Transverse colon (tissue), 4 donors: ENCODE measurements at regions not wholly inside any gene's neighbourhood (a gene's known extent, or its start where the extent isn't known, plus 50 kb on each side); places are given as distances from the start of the nearest gene placed in this dataset.

Source experiments
- DNase-seq: peaks from one replicate; pipeline ENCODE4 v3.0.0-alpha.2; 2019
- H3K27ac ChIP-seq, 4 donors: fragments of 200-600 bp; sonication (generic); 2 replicates each; pipeline ENCODE4 v1.5.1; 2016 to 2018; ENCODE audit warnings: inconsistent platforms in 4 of 4
- H3K27me3 ChIP-seq: fragments of 200-600 bp; sonication (generic); 2 replicates; pipeline ENCODE4 v1.5.1; 2017; ENCODE audit warnings: inconsistent platforms
- H3K36me3 ChIP-seq, 4 donors: fragments of 200-600 bp; sonication (generic); 2 replicates each; pipeline ENCODE4 v1.5.1; 2017 to 2019; ENCODE audit warnings: inconsistent platforms in 4 of 4
- H3K4me1 ChIP-seq, 4 donors: fragments of 200-600 bp; sonication (generic); 2 replicates each; pipeline ENCODE4 v1.5.1; 2017 to 2020; ENCODE audit warnings: inconsistent platforms in 4 of 4
- H3K4me3 ChIP-seq, 4 donors: fragments of 200-600 bp; sonication (generic); 1 replicate in 1 of 4; 2 replicates in 3 of 4; pipeline versions ENCODE4 v1.5.1 to v1.6.1; 2017 to 2019; ENCODE audit warnings: inconsistent platforms in 4 of 4
- H3K9me3 ChIP-seq, 2 donors: fragments of 200-600 bp; sonication (generic); 2 replicates each; pipeline ENCODE4 v1.5.1; 2017 to 2019; ENCODE audit warnings: inconsistent platforms in 2 of 2
- CTCF ChIP-seq, 5 experiments: fragments of 200-600 bp in 3 of 5; fragments of 450-650 bp in 2 of 5; sonication (generic) in 3 of 5; IDR thresholded peaks; 1 replicate in 2 of 5; 2 replicates in 3 of 5; pipeline ENCODE4 v1.5.1; 2016 to 2017; ENCODE audit warnings: antibody characterized with exemption in 5 of 5, inconsistent platforms in 3 of 5, mild to moderate bottlenecking in 2 of 5, moderate library complexity in 1 of 5
- EP300 ChIP-seq: sonication (generic); formaldehyde crosslinking; IDR thresholded peaks from one replicate; pipeline ENCODE4 v1.6.1; 2017; ENCODE audit warnings: antibody characterized with exemption, low read depth
- POLR2A ChIP-seq: fragments of 450-650 bp; IDR thresholded peaks from one replicate; pipeline ENCODE4 v1.6.1; 2016; ENCODE audit warnings: antibody characterized with exemption, mild to moderate bottlenecking, moderate library complexity
- POLR2AphosphoS5 ChIP-seq, 3 donors: sonication (generic); formaldehyde crosslinking; IDR thresholded peaks; one replicate each; pipeline ENCODE4 v1.6.1; 2016; ENCODE audit warnings: antibody characterized with exemption in 3 of 3
- WGBS, 2 donors: methylation state at CpG; one replicate each; pipeline ENCODE4 v1.1.5; 2018; ENCODE audit warnings: low coverage in 1 of 2; 5-methylcytosine and 5-hydroxymethylcytosine counted together
- in situ Hi-C, 4 donors: fragments of 200-750 bp; cut with MboI; loops; one replicate each; pipeline versions ENCODE4 v1.15.0 to v1.15.1; 2017; ENCODE audit warnings: low sequenced_read_pairs in 3 of 4, low pct_ligation_motif_present in 1 of 4, low pct_unique_long_range_greater_than_20kb in 1 of 4
- intact Hi-C: fragments of 100-400 bp; cut with DNase I; formaldehyde crosslinking; loops from one replicate; pipeline ENCODE4 v1.15.1; 2023; ENCODE audit warnings: low total_unique reads

- no peak for DNase-seq
- H3K36me3 ChIP-seq: no peaks in the 10 kb centered on the region
- 29 to 44% methylated on average over 2 to 7 of the region's 7 CpGs for WGBS, 2 donors
- no peaks in the 10 kb centered on the region for H3K4me1 ChIP-seq
- peaks cover 0 to 3% of the 10 kb centered on the region in 2 donors for H3K9me3 ChIP-seq
- peaks cover 16% of the 10 kb centered on the region for H3K27me3 ChIP-seq
- TF ChIP-seq EP300: no peak
- no peak for TF ChIP-seq POLR2AphosphoS5 (IDR thresholded peaks at IDR 0.05)
- TF ChIP-seq POLR2A: no peak
- TF ChIP-seq CTCF (IDR thresholded peaks at IDR 0.05): no peak
- intact Hi-C loops: no loop called here
- in situ Hi-C loops: no loop called here
- H3K4me3 ChIP-seq: no peak overlapping the region
- no peak overlapping the region for H3K27ac ChIP-seq
Measured at GRCh38 chr12:4829161-4829792, 80.4 kb upstream of the KCNA1 start.

GRCh38 chr12:4829793-4830162 lies 79.9 kb upstream of the KCNA1 start:
- TF ChIP-seq POLR2AphosphoS5 (IDR thresholded peaks at IDR 0.05) (no peak), EP300 (no peak), CTCF (IDR thresholded peaks at IDR 0.05) (no peak), POLR2A (no peak)
- H3K4me3 ChIP-seq: no peak overlapping the region
- peaks cover 16% of the 10 kb centered on the region for H3K27me3 ChIP-seq
- no peak overlapping the region for H3K27ac ChIP-seq
- in situ Hi-C loops: no loop called here
- no peaks in the 10 kb centered on the region for H3K36me3 ChIP-seq
- peaks cover 0 to 3% of the 10 kb centered on the region in 2 donors for H3K9me3 ChIP-seq
- H3K4me1 ChIP-seq: no peaks in the 10 kb centered on the region
- WGBS, 2 donors: 32 to 38% methylated on average over 1 to 6 of the region's 6 CpGs
- no peak for DNase-seq
- intact Hi-C loops: no loop called here

GRCh38 chr12:4830556-4831210 lies 79.0 kb upstream of the KCNA1 start:
- Histone ChIP-seq H3K27me3 (peaks cover 16% of the 10 kb centered on the region), H3K4me1 (no peaks in the 10 kb centered on the region), H3K36me3 (no peaks in the 10 kb centered on the region), H3K9me3 (peaks cover 0 to 3% of the 10 kb centered on the region in 2 donors), H3K27ac (no peak overlapping the region), H3K4me3 (no peak overlapping the region)
- WGBS, 2 donors: 79% methylated on average over 18 of the region's 18 CpGs; no CpG with 5 or more reads in 1 of the 2 donors
- intact Hi-C loops (no loop called here), in situ Hi-C loops (no loop called here)
- TF ChIP-seq POLR2A (no peak), CTCF (IDR thresholded peaks at IDR 0.05) (no peak), EP300 (no peak), POLR2AphosphoS5 (IDR thresholded peaks at IDR 0.05) (no peak)
- no peak for DNase-seq

GRCh38 chr12:4833053-4833452 lies 76.7 kb upstream of the KCNA1 start:
- TF ChIP-seq POLR2A: no peak
- Histone ChIP-seq H3K4me3 (no peak overlapping the region), H3K36me3 (no peaks in the 10 kb centered on the region), H3K9me3 (peaks cover 0 to 3% of the 10 kb centered on the region in 2 donors), H3K27me3 (peaks cover 11% of the 10 kb centered on the region), H3K4me1 (no peaks in the 10 kb centered on the region), H3K27ac (no peak overlapping the region)
- DNase-seq: no peak
- intact Hi-C loops: no loop called here
- 78 to 93% methylated on average over 3 of the region's 3 CpGs for WGBS, 2 donors
- in situ Hi-C loops: no loop called here
